IMR-90 (cell line): ENCODE measurements at regions not wholly inside any gene's neighbourhood (a gene's known extent, or its start where the extent isn't known, plus 50 kb on each side); places are given as distances from the start of the nearest gene placed in this dataset.

ENCODE experiments used
- ATAC-seq: fragments of 200-7000 bp; cut with Tn5 transposase; 2 replicates; pipeline ENCODE4 v1.9.1; 2020; ENCODE audit warnings: low read depth, mild to moderate bottlenecking, moderate library complexity
- BruUV-seq: library from RNA; stranded (reverse); fragments of 400-500 nt; replicated peaks from 2 replicates; lab custom pipeline; 2021; lab: Mats Ljungman, UMichigan
- CTCF ChIA-PET: fragments of 300-600 bp; formaldehyde crosslinking; extraction: SDS; loops from one replicate; lab custom pipeline; 2021; ENCODE audit warnings: antibody characterized with exemption; lab: Yijun Ruan, JAX
- POLR2A ChIA-PET: fragments of 300-600 bp; sonication (Branson Sonifier 250); formaldehyde crosslinking; loops from one replicate; lab custom pipeline; 2022; ENCODE audit warnings: antibody characterized with exemption; ENCODE audit not compliant: unreplicated experiment; lab: Charles Lee
- DNase-seq: peaks from one replicate; pipeline ENCODE4 v3.0.0; 2013
- H2AFZ ChIP-seq: replicated peaks from 2 replicates; pipeline ENCODE3; 2013; ENCODE audit warnings: low read length, mild to moderate bottlenecking; ENCODE audit not compliant: poor library complexity
- H2AK5ac ChIP-seq: 2 replicates; pipeline ENCODE4 v1.6.1; 2013; ENCODE audit warnings: low read depth, low read length, inconsistent platforms
- H2AK9ac ChIP-seq: replicated peaks from 2 replicates; pipeline ENCODE3; 2013; ENCODE audit warnings: mild to moderate bottlenecking, low read depth, low read length, moderate library complexity; ENCODE audit not compliant: poor library complexity
- H2BK120ac ChIP-seq: 2 replicates; pipeline ENCODE4 v1.6.1; 2013; ENCODE audit warnings: low read depth, low read length, inconsistent platforms
- H2BK15ac ChIP-seq: 3 replicates; pipeline ENCODE4 v1.6.1; 2013; ENCODE audit warnings: low read depth, low read length, inconsistent platforms
- H2BK20ac ChIP-seq: 2 replicates; pipeline ENCODE4 v1.6.1; 2013; ENCODE audit warnings: low read depth, mild to moderate bottlenecking, inconsistent platforms, low read length, moderate library complexity
- H2BK5ac ChIP-seq: 2 replicates; pipeline ENCODE4 v1.6.1; 2013; ENCODE audit warnings: mild to moderate bottlenecking, low read depth, low read length, inconsistent platforms; ENCODE audit not compliant: poor library complexity, severe bottlenecking
- H3K14ac ChIP-seq: replicated peaks from 2 replicates; pipeline ENCODE4 v1.6.1; 2013; ENCODE audit warnings: low read depth, low read length, inconsistent platforms
- H3K18ac ChIP-seq: 2 replicates; pipeline ENCODE4 v1.6.1; 2013; ENCODE audit warnings: low read depth, low read length, control low read depth
- H3K23ac ChIP-seq: 2 replicates; pipeline ENCODE4 v1.6.1; 2013; ENCODE audit warnings: low read depth, low read length, inconsistent platforms
- H3K27ac ChIP-seq: 2 replicates; pipeline ENCODE4 v1.5.1; 2013; ENCODE audit warnings: mild to moderate bottlenecking, control low read depth, low read length; ENCODE audit not compliant: insufficient read depth
- H3K27me3 ChIP-seq: 2 replicates; pipeline ENCODE4 v1.6.1; 2013; ENCODE audit warnings: low read length; ENCODE audit not compliant: control insufficient read depth, insufficient read depth
- H3K36me3 ChIP-seq: 2 replicates; pipeline ENCODE4 v1.6.1; 2013; ENCODE audit warnings: low read length, mixed read lengths; ENCODE audit not compliant: control insufficient read depth, insufficient read depth
- H3K4ac ChIP-seq: 2 replicates; pipeline ENCODE4 v1.6.1; 2013; ENCODE audit warnings: low read depth, low read length, inconsistent platforms
- H3K4me1 ChIP-seq: 2 replicates; pipeline ENCODE4 v1.6.1; 2013; ENCODE audit warnings: low read length, mixed read lengths; ENCODE audit not compliant: control insufficient read depth, insufficient read depth
- H3K4me2 ChIP-seq: 2 replicates; pipeline ENCODE4 v1.6.1; 2013; ENCODE audit warnings: low read depth, mild to moderate bottlenecking, control low read depth, low read length, moderate library complexity
- H3K4me3 ChIP-seq: 2 replicates; pipeline ENCODE4 v1.5.1; 2013; ENCODE audit warnings: low read depth, mild to moderate bottlenecking, control low read depth, low read length, moderate library complexity; ENCODE audit not compliant: insufficient read depth
- H3K56ac ChIP-seq: 2 replicates; pipeline ENCODE4 v1.6.1; 2013; ENCODE audit warnings: low read length, inconsistent platforms; ENCODE audit not compliant: insufficient read depth; ENCODE audit errors: extremely low read depth
- H3K79me1 ChIP-seq, 2 experiments: 2 replicates each; pipeline ENCODE4 v1.6.1; 2013; ENCODE audit warnings: low read length in 2 of 2, inconsistent platforms in 1 of 2, low read depth in 1 of 2
- H3K9ac ChIP-seq: 2 replicates; pipeline ENCODE4 v1.6.1; 2013; ENCODE audit warnings: low read depth, low read length, control low read depth
- H3K9me1 ChIP-seq: 2 replicates; pipeline ENCODE4 v1.6.1; 2013; ENCODE audit warnings: low read length, inconsistent platforms; ENCODE audit not compliant: insufficient read depth
- H3K9me3 ChIP-seq: 2 replicates; pipeline ENCODE4 v1.6.1; 2013; ENCODE audit warnings: low read length; ENCODE audit not compliant: control insufficient read depth, insufficient read depth
- H4K20me1 ChIP-seq: 2 replicates; pipeline ENCODE4 v1.6.1; 2013; ENCODE audit warnings: low read length, inconsistent platforms; ENCODE audit not compliant: insufficient read depth
- H4K5ac ChIP-seq: 2 replicates; pipeline ENCODE4 v1.6.1; 2013; ENCODE audit warnings: mild to moderate bottlenecking, low read depth, low read length, control low read depth
- H4K8ac ChIP-seq, 2 experiments: 2 replicates each; pipeline ENCODE4 v1.6.1; 2013; ENCODE audit warnings: low read depth in 2 of 2, low read length in 2 of 2, control low read depth in 1 of 2, inconsistent platforms in 1 of 2
- H4K91ac ChIP-seq: 2 replicates; pipeline ENCODE4 v1.6.1; 2013; ENCODE audit warnings: low read depth, low read length, inconsistent platforms; ENCODE audit not compliant: insufficient read depth
- BHLHE40 ChIP-seq: fragments of 150-350 bp; IDR thresholded peaks from 2 replicates; pipeline ENCODE4 v1.6.1; 2016; ENCODE audit warnings: mild to moderate bottlenecking, low read depth, low read length
- CEBPB ChIP-seq: IDR thresholded peaks from 2 replicates; pipeline ENCODE4 v1.6.1; 2012; ENCODE audit warnings: low read depth, low read length, improper control_type of control experiment
- CHD1 ChIP-seq: IDR thresholded peaks from 2 replicates; pipeline ENCODE4 v1.6.1; 2012; ENCODE audit warnings: low read depth, low read length, improper control_type of control experiment
- FOS ChIP-seq: fragments of 150-350 bp; IDR thresholded peaks from 2 replicates; pipeline ENCODE4 v1.6.1; 2016; ENCODE audit warnings: low read depth, low read length
- MAFK ChIP-seq: IDR thresholded peaks from 2 replicates; pipeline ENCODE4 v1.6.1; 2012; ENCODE audit warnings: low read depth, low read length, improper control_type of control experiment
- MAZ ChIP-seq: IDR thresholded peaks from 2 replicates; pipeline ENCODE4 v1.6.1; 2012; ENCODE audit warnings: low read depth, mild to moderate bottlenecking, low read length, improper control_type of control experiment, moderate library complexity, borderline replicate concordance
- MXI1 ChIP-seq: IDR thresholded peaks from 2 replicates; pipeline ENCODE4 v1.6.1; 2012; ENCODE audit warnings: low read depth, mild to moderate bottlenecking, low read length, moderate library complexity, borderline replicate concordance
- NFE2L2 ChIP-seq: fragments of 150-350 bp; IDR thresholded peaks from 2 replicates; pipeline ENCODE4 v1.6.1; 2016; ENCODE audit warnings: low read depth, mild to moderate bottlenecking, low read length
- POLR2A ChIP-seq: IDR thresholded peaks from 2 replicates; pipeline ENCODE4 v1.6.1; 2012; ENCODE audit warnings: mild to moderate bottlenecking, low read depth, low read length
- RAD21 ChIP-seq: IDR thresholded peaks from 2 replicates; pipeline ENCODE4 v1.6.1; 2012; ENCODE audit warnings: low read length, improper control_type of control experiment
- RCOR1 ChIP-seq: IDR thresholded peaks from 2 replicates; pipeline ENCODE4 v1.6.1; 2012; ENCODE audit warnings: mild to moderate bottlenecking, low read length, improper control_type of control experiment; ENCODE audit not compliant: insufficient replicate concordance
- RFX5 ChIP-seq: IDR thresholded peaks from 2 replicates; pipeline ENCODE4 v1.8.0; 2012; ENCODE audit warnings: low read depth, mild to moderate bottlenecking, low read length, moderate library complexity
- SMC3 ChIP-seq: fragments of 150-350 bp; IDR thresholded peaks from 2 replicates; pipeline ENCODE4 v1.6.1; 2016; ENCODE audit warnings: low read depth, mild to moderate bottlenecking, antibody characterized with exemption, low read length, moderate library complexity
- WGBS, 2 experiments: methylation state at CpG; one replicate each; pipeline versions ENCODE4 v1.1.5 to v1.1.7; 2013; ENCODE audit warnings: missing lambda C conversion rate in 2 of 2; ENCODE audit not compliant: insufficient read length in 1 of 2; ENCODE audit errors: extremely low coverage in 2 of 2; 5-methylcytosine and 5-hydroxymethylcytosine counted together
- dilution Hi-C: fragments of 300-500 bp; cut with HindIII; formaldehyde crosslinking; loops from one replicate; pipeline ENCODE4 v1.14.3; 2018; ENCODE audit warnings: low sequenced_read_pairs; ENCODE audit not compliant: unreplicated experiment
- in situ Hi-C: fragments of 300-500 bp; cut with MboI; formaldehyde crosslinking; loops from 3 replicates; pipeline ENCODE4 v1.14.3; 2019; ENCODE audit warnings: low sequenced_read_pairs, inconsistent platforms, mixed read lengths
- intact Hi-C: fragments of 100-400 bp; cut with micrococcal nuclease; formaldehyde crosslinking; loops from 2 replicates; pipeline ENCODE4 v1.10.0; 2022
- TF ChIP-seq, protein P1 (sequence below): fragments of 150-350 bp; IDR thresholded peaks from 2 replicates; pipeline ENCODE4 v1.6.1; 2016; ENCODE audit warnings: low read depth, mild to moderate bottlenecking, low read length, moderate library complexity, borderline replicate concordance
- TF ChIP-seq, protein P2 (sequence below): conservative IDR thresholded peaks from 2 replicates; pipeline ENCODE4 v1.5.1; 2012; ENCODE audit warnings: mild to moderate bottlenecking, low read depth, low read length, improper control_type of control experiment
- TF ChIP-seq, protein P3 (sequence below): fragments of 150-350 bp; IDR thresholded peaks from 2 replicates; pipeline ENCODE4 v1.6.1; 2017; ENCODE audit warnings: mild to moderate bottlenecking, antibody characterized with exemption, low read length, low read depth

DNA sequence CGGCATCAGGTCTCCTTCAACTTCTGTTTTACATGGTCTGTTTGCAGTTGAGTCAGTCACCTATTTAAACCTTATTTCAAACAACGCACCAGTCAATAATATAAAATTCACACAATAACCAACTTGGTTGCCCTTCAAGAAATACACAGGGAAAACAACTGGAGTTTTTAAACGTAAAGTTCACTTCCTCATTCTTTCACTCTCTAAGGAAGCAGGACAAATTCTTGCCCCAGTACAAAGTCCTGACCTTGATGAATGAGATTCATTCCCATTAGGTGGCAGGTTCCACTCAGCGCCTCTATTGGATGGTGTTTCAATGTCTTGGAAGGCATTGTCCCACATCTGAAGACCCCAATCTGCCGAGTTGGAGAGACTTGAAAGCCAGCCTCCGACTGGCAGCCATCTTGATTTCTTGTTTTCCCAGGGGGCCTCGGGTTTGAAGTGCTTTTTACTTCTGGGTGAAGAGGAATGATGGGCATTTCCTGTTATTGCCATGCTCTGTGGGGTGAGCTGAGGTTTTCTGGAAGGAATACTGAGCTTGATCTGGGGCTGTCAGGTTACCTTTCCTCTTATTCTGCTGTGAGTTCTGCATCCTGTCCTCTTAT, 105.0 kb downstream of the ACER2 start:
- no peaks in the 10 kb centered on the region for H3K79me1 ChIP-seq
- H2BK120ac ChIP-seq = no peak overlapping the region
- H3K9me1 ChIP-seq = no peaks in the 10 kb centered on the region
- H3K56ac ChIP-seq = no peak overlapping the region
- H2AFZ ChIP-seq = peak overlapping the region; percentile 60
- no peak overlapping the region for H2BK5ac ChIP-seq
- no peak overlapping the region for H3K27ac ChIP-seq
- no TSS peak for BruUV-seq
- no peaks in the 10 kb centered on the region for H3K9me3 ChIP-seq
- no peak overlapping the region for H3K23ac ChIP-seq
- TF ChIP-seq CHD1 = no peak
- TF ChIP-seq, protein P1, sequence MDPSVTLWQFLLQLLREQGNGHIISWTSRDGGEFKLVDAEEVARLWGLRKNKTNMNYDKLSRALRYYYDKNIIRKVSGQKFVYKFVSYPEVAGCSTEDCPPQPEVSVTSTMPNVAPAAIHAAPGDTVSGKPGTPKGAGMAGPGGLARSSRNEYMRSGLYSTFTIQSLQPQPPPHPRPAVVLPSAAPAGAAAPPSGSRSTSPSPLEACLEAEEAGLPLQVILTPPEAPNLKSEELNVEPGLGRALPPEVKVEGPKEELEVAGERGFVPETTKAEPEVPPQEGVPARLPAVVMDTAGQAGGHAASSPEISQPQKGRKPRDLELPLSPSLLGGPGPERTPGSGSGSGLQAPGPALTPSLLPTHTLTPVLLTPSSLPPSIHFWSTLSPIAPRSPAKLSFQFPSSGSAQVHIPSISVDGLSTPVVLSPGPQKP = no peak
- no peak for TF ChIP-seq MXI1
- TF ChIP-seq RAD21 = no peak
- no peak for TF ChIP-seq RCOR1
- no peak for TF ChIP-seq FOS
- TF ChIP-seq RFX5 = no peak
- no peak for TF ChIP-seq NFE2L2
- TF ChIP-seq, protein P2, sequence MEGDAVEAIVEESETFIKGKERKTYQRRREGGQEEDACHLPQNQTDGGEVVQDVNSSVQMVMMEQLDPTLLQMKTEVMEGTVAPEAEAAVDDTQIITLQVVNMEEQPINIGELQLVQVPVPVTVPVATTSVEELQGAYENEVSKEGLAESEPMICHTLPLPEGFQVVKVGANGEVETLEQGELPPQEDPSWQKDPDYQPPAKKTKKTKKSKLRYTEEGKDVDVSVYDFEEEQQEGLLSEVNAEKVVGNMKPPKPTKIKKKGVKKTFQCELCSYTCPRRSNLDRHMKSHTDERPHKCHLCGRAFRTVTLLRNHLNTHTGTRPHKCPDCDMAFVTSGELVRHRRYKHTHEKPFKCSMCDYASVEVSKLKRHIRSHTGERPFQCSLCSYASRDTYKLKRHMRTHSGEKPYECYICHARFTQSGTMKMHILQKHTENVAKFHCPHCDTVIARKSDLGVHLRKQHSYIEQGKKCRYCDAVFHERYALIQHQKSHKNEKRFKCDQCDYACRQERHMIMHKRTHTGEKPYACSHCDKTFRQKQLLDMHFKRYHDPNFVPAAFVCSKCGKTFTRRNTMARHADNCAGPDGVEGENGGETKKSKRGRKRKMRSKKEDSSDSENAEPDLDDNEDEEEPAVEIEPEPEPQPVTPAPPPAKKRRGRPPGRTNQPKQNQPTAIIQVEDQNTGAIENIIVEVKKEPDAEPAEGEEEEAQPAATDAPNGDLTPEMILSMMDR = no peak
- no peak for TF ChIP-seq BHLHE40
- TF ChIP-seq CEBPB = no peak
- no peak for TF ChIP-seq MAFK
- TF ChIP-seq, protein P3, sequence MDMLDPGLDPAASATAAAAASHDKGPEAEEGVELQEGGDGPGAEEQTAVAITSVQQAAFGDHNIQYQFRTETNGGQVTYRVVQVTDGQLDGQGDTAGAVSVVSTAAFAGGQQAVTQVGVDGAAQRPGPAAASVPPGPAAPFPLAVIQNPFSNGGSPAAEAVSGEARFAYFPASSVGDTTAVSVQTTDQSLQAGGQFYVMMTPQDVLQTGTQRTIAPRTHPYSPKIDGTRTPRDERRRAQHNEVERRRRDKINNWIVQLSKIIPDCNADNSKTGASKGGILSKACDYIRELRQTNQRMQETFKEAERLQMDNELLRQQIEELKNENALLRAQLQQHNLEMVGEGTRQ = no peak
- no peak for TF ChIP-seq SMC3
- TF ChIP-seq MAZ = no peak
- no peak for TF ChIP-seq POLR2A
- no peak for DNase-seq
- in situ Hi-C loops (loop anchor here (25.0 kb wide), 1 partner anchor 1624 kb away; the partner anchor contains the start of gene IFNW1), dilution Hi-C loops (no loop called here), intact Hi-C loops (no loop called here)
- no peak overlapping the region for H2AK5ac ChIP-seq
- no peak overlapping the region for H3K4ac ChIP-seq
- H4K91ac ChIP-seq = no peak overlapping the region
- no peaks in the 10 kb centered on the region for H3K4me1 ChIP-seq
- H2BK20ac ChIP-seq = no peak overlapping the region
- H3K27me3 ChIP-seq = 0 out of 2 replicates have a peak, but pooled peaks cover 2% of the 10 kb centered on the region
- H3K14ac ChIP-seq = no peak overlapping the region
- ATAC-seq = no peak
- no peaks in the 10 kb centered on the region for H4K20me1 ChIP-seq
- H3K4me3 ChIP-seq = no peak overlapping the region
- no peak overlapping the region for H3K9ac ChIP-seq
- H2BK15ac ChIP-seq = no peak overlapping the region
- ChIA-PET CTCF (no interaction called here), POLR2A (no interaction called here)
- H3K18ac ChIP-seq = no peak overlapping the region
- no peaks in the 10 kb centered on the region for H3K36me3 ChIP-seq
- peak overlapping the region; percentile 81 for H3K4me2 ChIP-seq
- H4K5ac ChIP-seq = no peak overlapping the region
- WGBS, 2 experiments = 60% methylated on average over 2 of the region's 7 CpGs; no CpG with 5 or more reads in 1 of the 2 experiments
- H4K8ac ChIP-seq = no peak overlapping the region
- no peak overlapping the region for H2AK9ac ChIP-seq
